ENCODE measurements at regions not wholly inside any gene's neighbourhood (a gene's known extent, or its start where the extent isn't known, plus 50 kb on each side); places are given as distances from the start of the nearest gene placed in this dataset.

- Mint-ChIP-seq H3K4me1 (ENCODE audit: low read depth) (peaks cover 34% of the 10 kb centered on the region), H3K27ac (ENCODE audit: unreplicated experiment) (no peak overlapping the region), H3K36me3 (ENCODE audit: low read depth) (peaks cover 2% of the 10 kb centered on the region), H3K9me3 (ENCODE audit: low read depth) (peaks cover 7% of the 10 kb centered on the region), H3K4me3 (ENCODE audit: unreplicated experiment) (no peak overlapping the region), H3K27me3 (ENCODE audit: low read depth) (no peaks in the 10 kb centered on the region)
- no peak for DNase-seq (ENCODE audit: low spot score)
- TF ChIP-seq CTCF (IDR thresholded peaks at IDR 0.05): no peak
Measured at GRCh38 chr6:74581681-74582080, 624.2 kb downstream of the COL12A1 start.

GRCh38 chr6:74579794-74580193 is 626.1 kb downstream of the COL12A1 start:
- DNase-seq (ENCODE audit: low spot score): no peak
- TF ChIP-seq CTCF (IDR thresholded peaks at IDR 0.05): no peak
- H3K36me3 Mint-ChIP-seq (ENCODE audit: low read depth): peaks cover 2% of the 10 kb centered on the region
- H3K27me3 Mint-ChIP-seq (ENCODE audit: low read depth): no peaks in the 10 kb centered on the region
- H3K4me1 Mint-ChIP-seq (ENCODE audit: low read depth): peaks cover 24% of the 10 kb centered on the region
- no peak overlapping the region for H3K27ac Mint-ChIP-seq (ENCODE audit: unreplicated experiment)
- peaks cover 7% of the 10 kb centered on the region for H3K9me3 Mint-ChIP-seq (ENCODE audit: low read depth)
- H3K4me3 Mint-ChIP-seq (ENCODE audit: unreplicated experiment): no peak overlapping the region

- DNase-seq (ENCODE audit: low spot score): no peak
- Mint-ChIP-seq H3K9me3 (ENCODE audit: low read depth) (peaks cover 7% of the 10 kb centered on the region), H3K27me3 (ENCODE audit: low read depth) (no peaks in the 10 kb centered on the region), H3K4me1 (ENCODE audit: low read depth) (peaks cover 24% of the 10 kb centered on the region), H3K27ac (ENCODE audit: unreplicated experiment) (peak overlapping the region; percentile 62), H3K4me3 (ENCODE audit: unreplicated experiment) (no peak overlapping the region), H3K36me3 (ENCODE audit: low read depth) (peaks cover 2% of the 10 kb centered on the region)
- TF ChIP-seq CTCF (IDR thresholded peaks at IDR 0.05): no peak
Measured at GRCh38 chr6:74579047-74579446, 626.8 kb downstream of the COL12A1 start.

- no peak overlapping the region for H3K4me3 Mint-ChIP-seq (ENCODE audit: unreplicated experiment)
- DNase-seq (ENCODE audit: low spot score): no peak
- peaks cover 28% of the 10 kb centered on the region for H3K4me1 Mint-ChIP-seq (ENCODE audit: low read depth)
- H3K36me3 Mint-ChIP-seq (ENCODE audit: low read depth): peaks cover 2% of the 10 kb centered on the region
- peaks cover 7% of the 10 kb centered on the region for H3K9me3 Mint-ChIP-seq (ENCODE audit: low read depth)
- no peak for TF ChIP-seq CTCF (IDR thresholded peaks at IDR 0.05)
- peak overlapping the region; percentile 62 for H3K27ac Mint-ChIP-seq (ENCODE audit: unreplicated experiment)
- no peaks in the 10 kb centered on the region for H3K27me3 Mint-ChIP-seq (ENCODE audit: low read depth)
Measured at GRCh38 chr6:74578339-74578738, 627.5 kb downstream of the COL12A1 start.

- no peaks in the 10 kb centered on the region for H3K27me3 Mint-ChIP-seq (ENCODE audit: low read depth)
- H3K9me3 Mint-ChIP-seq (ENCODE audit: low read depth): peaks cover 7% of the 10 kb centered on the region
- peak overlapping the region; percentile 62 for H3K27ac Mint-ChIP-seq (ENCODE audit: unreplicated experiment)
- H3K4me3 Mint-ChIP-seq (ENCODE audit: unreplicated experiment): no peak overlapping the region
- H3K4me1 Mint-ChIP-seq (ENCODE audit: low read depth): peaks cover 29% of the 10 kb centered on the region
- TF ChIP-seq CTCF (IDR thresholded peaks at IDR 0.05): no peak
- no peak for DNase-seq (ENCODE audit: low spot score)
- peaks cover 2% of the 10 kb centered on the region for H3K36me3 Mint-ChIP-seq (ENCODE audit: low read depth)
Measured at GRCh38 chr6:74577619-74578018, 628.2 kb downstream of the COL12A1 start.

Measured in chondrocyte (in vitro differentiated cells).